ENCODE measurements at regions not wholly inside any gene's neighbourhood (a gene's known extent, or its start where the extent isn't known, plus 50 kb on each side); places are given as distances from the start of the nearest gene placed in this dataset.

DNA sequence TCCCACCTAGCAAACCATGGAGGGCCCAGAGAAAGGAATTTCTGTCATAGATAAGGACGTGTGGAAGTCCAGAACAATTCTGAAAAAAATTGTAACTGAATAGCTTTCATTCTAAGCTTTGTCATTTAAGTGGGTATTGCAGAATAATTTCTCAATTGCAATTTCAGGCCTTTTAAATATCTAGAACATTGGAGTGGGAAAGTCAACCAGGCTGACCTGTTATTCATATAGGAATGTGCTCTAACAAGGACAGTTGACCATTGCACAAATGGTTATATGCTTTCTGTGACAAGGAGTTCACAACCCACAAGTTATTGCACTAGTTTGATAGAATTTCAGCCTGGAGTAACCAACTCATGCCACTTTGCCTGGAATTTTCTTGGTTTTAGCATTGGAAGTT lies 53.4 kb upstream of the OLIG3 start:
- TF ChIP-seq, protein P1, sequence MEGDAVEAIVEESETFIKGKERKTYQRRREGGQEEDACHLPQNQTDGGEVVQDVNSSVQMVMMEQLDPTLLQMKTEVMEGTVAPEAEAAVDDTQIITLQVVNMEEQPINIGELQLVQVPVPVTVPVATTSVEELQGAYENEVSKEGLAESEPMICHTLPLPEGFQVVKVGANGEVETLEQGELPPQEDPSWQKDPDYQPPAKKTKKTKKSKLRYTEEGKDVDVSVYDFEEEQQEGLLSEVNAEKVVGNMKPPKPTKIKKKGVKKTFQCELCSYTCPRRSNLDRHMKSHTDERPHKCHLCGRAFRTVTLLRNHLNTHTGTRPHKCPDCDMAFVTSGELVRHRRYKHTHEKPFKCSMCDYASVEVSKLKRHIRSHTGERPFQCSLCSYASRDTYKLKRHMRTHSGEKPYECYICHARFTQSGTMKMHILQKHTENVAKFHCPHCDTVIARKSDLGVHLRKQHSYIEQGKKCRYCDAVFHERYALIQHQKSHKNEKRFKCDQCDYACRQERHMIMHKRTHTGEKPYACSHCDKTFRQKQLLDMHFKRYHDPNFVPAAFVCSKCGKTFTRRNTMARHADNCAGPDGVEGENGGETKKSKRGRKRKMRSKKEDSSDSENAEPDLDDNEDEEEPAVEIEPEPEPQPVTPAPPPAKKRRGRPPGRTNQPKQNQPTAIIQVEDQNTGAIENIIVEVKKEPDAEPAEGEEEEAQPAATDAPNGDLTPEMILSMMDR (conservative IDR thresholded peaks at IDR 0.05; ENCODE audit: low read depth, low read length): no peak
- TF ChIP-seq EZH2 (IDR thresholded peaks at IDR 0.05; ENCODE audit: low read length, unreplicated experiment): no peak
- TF ChIP-seq EZH2phosphoT487 (IDR thresholded peaks at IDR 0.05; ENCODE audit: borderline replicate concordance, low read length): no peak

All from PC-3 (cell line).